ENCODE measurements at regions not wholly inside any gene's neighbourhood (a gene's known extent, or its start where the extent isn't known, plus 50 kb on each side); places are given as distances from the start of the nearest gene placed in this dataset.

DNA sequence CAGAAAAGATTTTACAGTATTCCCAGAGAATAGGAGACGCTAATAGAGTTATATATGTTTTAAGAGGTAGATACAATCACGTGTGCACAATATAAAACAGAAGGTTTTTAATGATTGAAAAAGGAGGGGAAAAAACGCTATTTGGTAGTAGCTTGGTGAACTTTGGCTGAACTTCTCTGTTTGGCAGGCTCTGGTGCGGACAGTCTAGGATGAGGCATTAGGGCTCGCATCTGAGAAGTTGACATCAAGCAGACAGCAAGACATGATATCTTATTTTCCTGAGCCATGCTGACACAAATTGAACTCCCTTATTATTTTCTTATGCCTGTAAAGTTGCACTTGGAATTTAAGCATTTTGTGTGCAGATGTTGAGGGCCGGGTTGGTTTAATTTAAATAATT is 176.6 kb downstream of the EN1 start:
- Histone ChIP-seq H3K36me3 (ENCODE audit: insufficient read depth, low read length) (no peaks in the 10 kb centered on the region), H3K4me1 (ENCODE audit: insufficient read depth, low read length) (no peaks in the 10 kb centered on the region), H3K27ac (ENCODE audit: low read depth in 1 of 2, low read length in 2 of 2) (no peak overlapping the region), H3K9me3 (ENCODE audit: control insufficient read depth in 1 of 2, insufficient read depth in 1 of 2, low read length in 2 of 2) (no peaks in the 10 kb centered on the region), H3K27me3 (ENCODE audit: control insufficient read depth in 1 of 2, insufficient read depth in 2 of 2, low read length in 2 of 2) (no peaks in the 10 kb centered on the region), H3K4me3 (ENCODE audit: low read length) (no peak overlapping the region)
- no peak overlapping the region for H3K4me3 Mint-ChIP-seq
- H3K4me1 Mint-ChIP-seq (ENCODE audit: low read depth), result no peaks in the 10 kb centered on the region
- POLR2A ChIA-PET, result interaction anchor here (1.0 kb wide), 1 partner anchor 9 kb away, joined by 3 read pairs; no protein-coding TSS in a partner anchor
- ATAC-seq (ENCODE audit: poor library complexity), result no peak
- TF ChIP-seq, protein P1, sequence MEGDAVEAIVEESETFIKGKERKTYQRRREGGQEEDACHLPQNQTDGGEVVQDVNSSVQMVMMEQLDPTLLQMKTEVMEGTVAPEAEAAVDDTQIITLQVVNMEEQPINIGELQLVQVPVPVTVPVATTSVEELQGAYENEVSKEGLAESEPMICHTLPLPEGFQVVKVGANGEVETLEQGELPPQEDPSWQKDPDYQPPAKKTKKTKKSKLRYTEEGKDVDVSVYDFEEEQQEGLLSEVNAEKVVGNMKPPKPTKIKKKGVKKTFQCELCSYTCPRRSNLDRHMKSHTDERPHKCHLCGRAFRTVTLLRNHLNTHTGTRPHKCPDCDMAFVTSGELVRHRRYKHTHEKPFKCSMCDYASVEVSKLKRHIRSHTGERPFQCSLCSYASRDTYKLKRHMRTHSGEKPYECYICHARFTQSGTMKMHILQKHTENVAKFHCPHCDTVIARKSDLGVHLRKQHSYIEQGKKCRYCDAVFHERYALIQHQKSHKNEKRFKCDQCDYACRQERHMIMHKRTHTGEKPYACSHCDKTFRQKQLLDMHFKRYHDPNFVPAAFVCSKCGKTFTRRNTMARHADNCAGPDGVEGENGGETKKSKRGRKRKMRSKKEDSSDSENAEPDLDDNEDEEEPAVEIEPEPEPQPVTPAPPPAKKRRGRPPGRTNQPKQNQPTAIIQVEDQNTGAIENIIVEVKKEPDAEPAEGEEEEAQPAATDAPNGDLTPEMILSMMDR (IDR thresholded peaks at IDR 0.05), result no peak
- no peaks in the 10 kb centered on the region for H3K9me3 Mint-ChIP-seq
- peaks cover 18% of the 10 kb centered on the region for H3K27me3 Mint-ChIP-seq
- no peak overlapping the region for H3K27ac Mint-ChIP-seq
- no peaks in the 10 kb centered on the region for H3K36me3 Mint-ChIP-seq (ENCODE audit: low read depth)
- no peak for DNase-seq
- intact Hi-C loops (cut with DNase I, micrococcal nuclease), result no loop called here
- CTCF ChIA-PET, result no interaction called here

DNA sequence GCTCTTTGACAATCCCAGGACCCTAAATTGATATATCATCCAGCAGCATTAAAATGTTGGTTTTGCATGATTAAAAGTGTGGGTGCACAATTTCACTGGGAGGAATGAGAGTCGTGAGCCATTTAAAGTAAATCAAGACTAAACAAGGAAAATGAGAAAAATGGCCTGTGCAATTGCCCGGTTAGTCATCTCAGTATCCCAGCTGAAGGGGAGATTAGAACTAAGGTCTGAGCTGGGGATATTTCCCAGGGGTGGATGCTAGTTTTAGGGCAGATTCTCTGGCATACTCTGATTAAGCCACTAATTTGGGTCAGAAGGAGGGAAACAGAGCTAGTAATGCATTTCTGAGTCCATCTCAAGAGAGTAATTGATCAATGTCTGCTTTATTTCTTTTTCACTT is 177.2 kb downstream of the EN1 start:
- TF ChIP-seq, protein P1 (IDR thresholded peaks at IDR 0.05), result no peak
- POLR2A ChIA-PET, result interaction anchor here (1.0 kb wide), 1 partner anchor 9 kb away, joined by 3 read pairs; no protein-coding TSS in a partner anchor
- no peaks in the 10 kb centered on the region for H3K36me3 Mint-ChIP-seq (ENCODE audit: low read depth)
- no peaks in the 10 kb centered on the region for H3K9me3 Mint-ChIP-seq
- H3K27ac ChIP-seq (ENCODE audit: low read depth in 1 of 2, low read length in 2 of 2), result no peak overlapping the region
- H3K36me3 ChIP-seq (ENCODE audit: insufficient read depth, low read length), result no peaks in the 10 kb centered on the region
- H3K4me1 Mint-ChIP-seq (ENCODE audit: low read depth), result no peaks in the 10 kb centered on the region
- no peak overlapping the region for H3K4me3 Mint-ChIP-seq
- intact Hi-C loops (cut with DNase I, micrococcal nuclease), result no loop called here
- no peaks in the 10 kb centered on the region for H3K27me3 ChIP-seq (ENCODE audit: control insufficient read depth in 1 of 2, insufficient read depth in 2 of 2, low read length in 2 of 2)
- DNase-seq, result no peak
- no peaks in the 10 kb centered on the region for H3K4me1 ChIP-seq (ENCODE audit: insufficient read depth, low read length)
- H3K27me3 Mint-ChIP-seq, result peaks cover 23% of the 10 kb centered on the region
- no peak overlapping the region for H3K27ac Mint-ChIP-seq
- no peaks in the 10 kb centered on the region for H3K9me3 ChIP-seq (ENCODE audit: control insufficient read depth in 1 of 2, insufficient read depth in 1 of 2, low read length in 2 of 2)
- CTCF ChIA-PET, result no interaction called here
- no peak for ATAC-seq (ENCODE audit: poor library complexity)
- no peak overlapping the region for H3K4me3 ChIP-seq (ENCODE audit: low read length)

DNA sequence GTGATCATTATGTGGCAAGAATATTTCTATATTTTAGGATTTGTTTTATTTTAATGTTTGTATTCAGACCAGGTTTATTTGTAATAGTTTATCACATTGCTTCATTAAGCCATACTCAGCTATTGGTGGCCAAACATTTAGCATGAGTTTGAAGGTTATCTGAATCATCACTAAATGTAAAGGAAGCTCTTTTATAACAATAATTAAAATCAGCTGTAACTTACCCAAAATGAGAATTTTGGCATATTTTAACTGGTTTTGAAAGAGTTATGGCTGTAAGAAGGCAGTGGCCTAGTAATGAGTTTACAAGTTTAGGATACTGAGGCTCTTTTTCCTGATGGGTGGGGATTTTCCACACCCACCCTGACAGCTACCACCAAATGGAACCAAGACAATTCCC is 177.8 kb downstream of the EN1 start:
- Histone ChIP-seq H3K27me3 (ENCODE audit: control insufficient read depth in 1 of 2, insufficient read depth in 2 of 2, low read length in 2 of 2) (no peaks in the 10 kb centered on the region), H3K4me3 (ENCODE audit: low read length) (no peak overlapping the region), H3K9me3 (ENCODE audit: control insufficient read depth in 1 of 2, insufficient read depth in 1 of 2, low read length in 2 of 2) (no peaks in the 10 kb centered on the region), H3K27ac (ENCODE audit: low read depth in 1 of 2, low read length in 2 of 2) (no peak overlapping the region), H3K36me3 (ENCODE audit: insufficient read depth, low read length) (no peaks in the 10 kb centered on the region), H3K4me1 (ENCODE audit: insufficient read depth, low read length) (no peaks in the 10 kb centered on the region)
- Mint-ChIP-seq H3K4me3 (no peak overlapping the region), H3K27me3 (peaks cover 27% of the 10 kb centered on the region), H3K27ac (no peak overlapping the region), H3K36me3 (ENCODE audit: low read depth) (no peaks in the 10 kb centered on the region), H3K9me3 (no peaks in the 10 kb centered on the region), H3K4me1 (ENCODE audit: low read depth) (no peaks in the 10 kb centered on the region)
- ChIA-PET CTCF (no interaction called here), POLR2A (interaction anchor here (1.0 kb wide), 1 partner anchor 8 kb away, joined by 3 read pairs; no protein-coding TSS in a partner anchor)
- no peak for ATAC-seq (ENCODE audit: poor library complexity)
- TF ChIP-seq, protein P1 (IDR thresholded peaks at IDR 0.05), result no peak
- no peak for DNase-seq
- intact Hi-C loops (cut with DNase I, micrococcal nuclease), result no loop called here
